PC-3 (cell line): ENCODE measurements at regions not wholly inside any gene's neighbourhood (a gene's known extent, or its start where the extent isn't known, plus 50 kb on each side); places are given as distances from the start of the nearest gene placed in this dataset.
A peak's percentile ranks its signal among the peaks of the same experiment; 100 is the strongest.

Experiments
- ATAC-seq: fragments of 200-7000 bp; cut with Tn5 transposase; 2 replicates; pipeline ENCODE4 v1.9.1; 2020; ENCODE audit warnings: mild to moderate bottlenecking, moderate library complexity
- BruUV-seq: library from RNA; stranded (reverse); fragments of 400-500 nt; replicated peaks from 2 replicates; lab custom pipeline; 2021; lab: Mats Ljungman, UMichigan
- CTCF ChIA-PET: fragments of 300-600 bp; sonication (Branson Sonifier 250); formaldehyde crosslinking; loops from one replicate; lab custom pipeline; 2022; ENCODE audit warnings: antibody characterized with exemption; lab: Charles Lee
- POLR2A ChIA-PET: fragments of 300-600 bp; sonication (Branson Sonifier 250); formaldehyde crosslinking; loops from one replicate; lab custom pipeline; 2022; ENCODE audit warnings: antibody characterized with exemption; ENCODE audit not compliant: unreplicated experiment; lab: Charles Lee
- DNase-seq: peaks from one replicate; pipeline ENCODE4 v3.0.0-alpha.2; 2015
- H2AFZ ChIP-seq: fragments of 300-600 bp; sonication (generic); 2 replicates; pipeline ENCODE4 v1.6.0; 2016; ENCODE audit warnings: antibody characterized with exemption, low read length
- H3F3A ChIP-seq: fragments of 300-600 bp; sonication (generic); one replicate; pipeline ENCODE4 v1.6.0; 2017; ENCODE audit warnings: antibody characterized with exemption, low read length, control low read depth, mild to moderate bottlenecking; ENCODE audit not compliant: unreplicated experiment
- H3K27ac ChIP-seq: fragments of 300-600 bp; sonication (generic); 2 replicates; pipeline ENCODE4 v1.5.1; 2016; ENCODE audit warnings: mild to moderate bottlenecking, low read length
- H3K27me3 ChIP-seq: fragments of 300-600 bp; sonication (generic); 2 replicates; pipeline ENCODE4 v1.6.1; 2016; ENCODE audit warnings: low read length, mixed read lengths
- H3K36me3 ChIP-seq: fragments of 300-600 bp; sonication (generic); 2 replicates; pipeline ENCODE4 v1.6.1; 2016; ENCODE audit warnings: low read depth, mixed run types, low read length, mixed read lengths
- H3K4me1 ChIP-seq: fragments of 300-600 bp; sonication (generic); 2 replicates; pipeline ENCODE4 v1.5.1; 2016; ENCODE audit warnings: low read length; ENCODE audit not compliant: insufficient read depth
- H3K4me2 ChIP-seq: fragments of 300-600 bp; sonication (generic); 2 replicates; pipeline ENCODE4 v1.6.0; 2016; ENCODE audit warnings: low read length
- H3K4me3 ChIP-seq: fragments of 300-600 bp; sonication (generic); 2 replicates; pipeline ENCODE4 v1.5.1; 2016; ENCODE audit warnings: mild to moderate bottlenecking, low read length, mixed read lengths
- H3K79me2 ChIP-seq: fragments of 300-600 bp; sonication (generic); 2 replicates; pipeline ENCODE4 v1.6.1; 2017; ENCODE audit warnings: low read length, mixed read lengths
- H3K9ac ChIP-seq: fragments of 300-600 bp; sonication (generic); 2 replicates; pipeline ENCODE4 v1.6.0; 2016; ENCODE audit warnings: mild to moderate bottlenecking, low read length
- H3K9me2 ChIP-seq: fragments of 300-600 bp; sonication (generic); replicated peaks from 2 replicates; pipeline ENCODE4 v1.6.1; 2016; ENCODE audit warnings: mixed run types, low read length, mixed read lengths
- H3K9me3 ChIP-seq: fragments of 300-600 bp; sonication (generic); 2 replicates; pipeline ENCODE4 v1.6.1; 2016; ENCODE audit warnings: low read length, mixed read lengths
- H4K20me1 ChIP-seq: fragments of 300-600 bp; sonication (generic); 2 replicates; pipeline ENCODE4 v1.6.1; 2016; ENCODE audit warnings: low read length, mixed read lengths
- CTCF ChIP-seq: fragments of 300-600 bp; sonication (generic); conservative IDR thresholded peaks from 2 replicates; pipeline ENCODE4 v1.5.1; 2017; ENCODE audit warnings: antibody characterized with exemption, low read depth, mild to moderate bottlenecking, low read length
- EZH2 ChIP-seq: fragments of 300-600 bp; sonication (generic); IDR thresholded peaks from one replicate; pipeline ENCODE4 v1.6.1; 2017; ENCODE audit warnings: antibody characterized with exemption, mild to moderate bottlenecking, low read length; ENCODE audit not compliant: unreplicated experiment
- EZH2phosphoT487 ChIP-seq: fragments of 300-600 bp; sonication (generic); IDR thresholded peaks from 2 replicates; pipeline ENCODE4 v1.6.1; 2018; ENCODE audit warnings: mild to moderate bottlenecking, antibody characterized with exemption, low read length, borderline replicate concordance
- intact Hi-C: fragments of 100-400 bp; cut with micrococcal nuclease; formaldehyde crosslinking; loops from 2 replicates; pipeline ENCODE4 v1.9.0; 2023

GRCh38 chr5:85663708-85664031 lies 954.1 kb upstream of the COX7C start:
- H3K27ac ChIP-seq, result peak overlapping the region; percentile 85

DNA sequence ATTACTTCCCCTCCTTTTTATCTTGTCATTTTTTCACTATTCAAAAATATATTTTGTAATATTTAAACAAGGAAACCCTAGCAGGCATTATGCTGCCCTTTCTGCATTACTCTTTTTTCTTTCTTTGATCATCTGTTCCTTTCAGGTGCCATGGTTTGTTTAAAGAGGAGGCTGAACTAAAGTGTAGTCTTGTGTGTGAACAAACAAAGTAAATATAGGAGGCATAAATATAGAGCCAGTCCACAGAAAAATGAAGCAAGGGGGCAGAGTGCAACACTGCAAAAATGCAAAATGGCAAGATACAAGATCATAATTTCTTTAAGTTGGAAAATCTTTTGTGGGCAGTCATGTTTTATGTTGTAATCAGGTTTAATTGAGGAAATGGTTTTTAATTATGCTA lies 947.3 kb upstream of the COX7C start:
- BruUV-seq, result no TSS peak
- 0 out of 2 replicates have a peak, but pooled peaks cover 3% of the 10 kb centered on the region for H3K4me1 ChIP-seq
- no peak overlapping the region for H3K9ac ChIP-seq
- CTCF ChIA-PET, result no interaction called here
- H3K36me3 ChIP-seq, result peaks cover 10% of the 10 kb centered on the region; the same call in 1 of the 2 replicates
- DNase-seq (no peak), ATAC-seq (no peak)
- H3K4me3 ChIP-seq, result no peak overlapping the region
- H3K27ac ChIP-seq, result no peak overlapping the region
- no peaks in the 10 kb centered on the region for H4K20me1 ChIP-seq
- no peak overlapping the region for H2AFZ ChIP-seq
- no peaks in the 10 kb centered on the region for H3K27me3 ChIP-seq
- intact Hi-C loops, result no loop called here
- peaks cover 5% of the 10 kb centered on the region; the same call in 1 of the 2 replicates for H3K79me2 ChIP-seq
- no peak overlapping the region for H3K4me2 ChIP-seq
- POLR2A ChIA-PET, result no interaction called here
- no peaks in the 10 kb centered on the region for H3K9me3 ChIP-seq
- TF ChIP-seq EZH2, result no peak
- TF ChIP-seq CTCF, result no peak
- no peak for TF ChIP-seq EZH2phosphoT487
- H3K9me2 ChIP-seq, result no peaks in the 10 kb centered on the region
- H3F3A ChIP-seq, result no peaks in the 10 kb centered on the region

More at GRCh38 chr5:85663708-85664031, 954.1 kb upstream of the COX7C start:
- no peaks in the 10 kb centered on the region for H4K20me1 ChIP-seq
- peaks cover 10% of the 10 kb centered on the region; the same call in 1 of the 2 replicates for H3K4me1 ChIP-seq
- H3K9ac ChIP-seq, result peak overlapping the region; percentile 87
- peak overlapping the region; percentile 83 for H3K4me3 ChIP-seq
- no peaks in the 10 kb centered on the region for H3K9me3 ChIP-seq
- H3K79me2 ChIP-seq, result peaks cover 20% of the 10 kb centered on the region
- H3K36me3 ChIP-seq, result peaks cover 10% of the 10 kb centered on the region; the same call in 1 of the 2 replicates
- ChIA-PET POLR2A (no interaction called here), CTCF (no interaction called here)
- ATAC-seq (peak; percentile 74), DNase-seq (peak; percentile 52)
- intact Hi-C loops, result no loop called here
- TF ChIP-seq CTCF (no peak), EZH2phosphoT487 (no peak), EZH2 (no peak)
- TSS peak; percentile 71 for BruUV-seq
- H3F3A ChIP-seq, result no peaks in the 10 kb centered on the region
- H3K9me2 ChIP-seq, result no peaks in the 10 kb centered on the region
- no peaks in the 10 kb centered on the region for H3K27me3 ChIP-seq
- peak overlapping the region; percentile 91 for H2AFZ ChIP-seq
- H3K4me2 ChIP-seq, result peak overlapping the region; percentile 85

DNA sequence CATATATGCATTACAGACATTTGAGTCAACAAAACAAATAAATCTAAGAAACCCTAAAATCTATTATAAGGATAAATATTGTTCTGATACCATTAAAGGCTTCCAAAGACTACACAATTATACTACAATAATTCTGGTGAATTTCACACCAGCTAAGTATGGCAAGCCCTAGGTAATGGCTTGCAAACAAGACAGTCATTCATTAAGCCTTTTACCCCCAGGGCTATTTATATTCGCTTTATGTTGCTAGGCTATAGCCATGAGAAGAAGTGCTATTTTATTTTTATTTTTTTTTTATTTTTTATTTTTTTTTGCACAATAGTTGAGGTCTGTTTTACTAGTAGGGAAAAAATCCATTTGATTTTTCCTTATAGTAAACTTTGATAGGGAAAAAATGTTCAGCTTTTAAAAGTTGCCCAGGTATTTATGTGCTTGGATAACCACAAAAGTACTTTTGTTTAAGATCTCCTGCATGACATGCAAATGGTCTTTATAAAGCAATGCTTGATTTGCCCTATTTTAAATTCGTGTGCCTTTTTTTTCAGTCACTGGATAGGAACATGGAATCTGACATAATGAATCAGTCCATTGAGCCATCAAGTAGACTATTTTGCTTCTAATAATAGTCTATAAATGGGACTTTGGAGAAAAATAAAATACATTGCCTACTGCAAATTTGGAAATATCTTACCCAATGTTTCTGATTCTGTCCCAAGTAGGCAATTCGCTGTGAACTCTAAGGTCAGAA lies 946.3 kb upstream of the COX7C start:
- Histone ChIP-seq H4K20me1 (no peaks in the 10 kb centered on the region), H3K4me1 (no peaks in the 10 kb centered on the region), H3K27ac (no peak overlapping the region), H3K9me2 (no peaks in the 10 kb centered on the region), H3K9me3 (no peaks in the 10 kb centered on the region), H3K9ac (no peak overlapping the region), H3K79me2 (no peaks in the 10 kb centered on the region), H3F3A (no peaks in the 10 kb centered on the region), H3K36me3 (0 out of 2 replicates have a peak, but pooled peaks cover 3% of the 10 kb centered on the region), H3K27me3 (no peaks in the 10 kb centered on the region), H3K4me3 (no peak overlapping the region), H2AFZ (no peak overlapping the region), H3K4me2 (no peak overlapping the region)
- TF ChIP-seq EZH2, result no peak
- TF ChIP-seq CTCF, result no peak
- TF ChIP-seq EZH2phosphoT487, result no peak
- no TSS peak for BruUV-seq
- CTCF ChIA-PET, result no interaction called here
- peak; percentile 8 for DNase-seq
- intact Hi-C loops, result no loop called here
- no peak for ATAC-seq
- POLR2A ChIA-PET, result no interaction called here
